ENCODE measurements at regions not wholly inside any gene's neighbourhood (a gene's known extent, or its start where the extent isn't known, plus 50 kb on each side); places are given as distances from the start of the nearest gene placed in this dataset.

DNA sequence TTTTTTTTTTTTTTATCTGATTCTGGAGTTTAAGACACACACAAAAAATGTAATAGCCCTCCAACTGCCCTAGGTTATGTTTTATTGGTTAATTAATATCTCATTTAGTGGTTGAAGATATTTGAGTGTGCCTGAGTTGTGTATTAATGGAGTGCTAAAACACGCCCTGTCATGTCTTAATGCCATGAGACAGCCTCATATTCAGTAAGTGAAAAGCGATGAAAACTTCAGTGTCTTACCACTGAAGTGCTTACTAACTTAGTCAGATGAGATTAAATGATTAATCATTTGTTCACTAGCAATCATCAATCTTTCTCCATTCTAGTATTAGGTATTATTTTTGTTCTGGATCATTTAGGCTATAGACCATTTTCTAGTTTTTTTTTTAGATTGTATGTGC lies 544.7 kb upstream of the ROBO2 start:
- Histone ChIP-seq H3K4me2 (ENCODE audit: insufficient read depth, low read length) (no peak overlapping the region), H2AFZ (ENCODE audit: low read depth, low read length) (no peak overlapping the region), H3K36me3 (ENCODE audit: insufficient read depth, low read length) (no peaks in the 10 kb centered on the region), H3K9me3 (ENCODE audit: insufficient read depth, low read length, severe bottlenecking) (no peaks in the 10 kb centered on the region), H3K9ac (ENCODE audit: low read depth, low read length) (no peak overlapping the region), H3K4me3 (ENCODE audit: low read depth in 1 of 2, low read length in 2 of 2) (no peak overlapping the region), H3K27ac (ENCODE audit: low read length) (no peak overlapping the region), H4K20me1 (ENCODE audit: insufficient read depth, low read length) (no peaks in the 10 kb centered on the region), H3K4me1 (ENCODE audit: insufficient read depth, low read length) (no peaks in the 10 kb centered on the region), H3K79me2 (ENCODE audit: insufficient read depth, low read length) (no peaks in the 10 kb centered on the region), H3K27me3 (ENCODE audit: insufficient read depth, low read length, poor library complexity) (no peaks in the 10 kb centered on the region)
- TF ChIP-seq, protein P1, sequence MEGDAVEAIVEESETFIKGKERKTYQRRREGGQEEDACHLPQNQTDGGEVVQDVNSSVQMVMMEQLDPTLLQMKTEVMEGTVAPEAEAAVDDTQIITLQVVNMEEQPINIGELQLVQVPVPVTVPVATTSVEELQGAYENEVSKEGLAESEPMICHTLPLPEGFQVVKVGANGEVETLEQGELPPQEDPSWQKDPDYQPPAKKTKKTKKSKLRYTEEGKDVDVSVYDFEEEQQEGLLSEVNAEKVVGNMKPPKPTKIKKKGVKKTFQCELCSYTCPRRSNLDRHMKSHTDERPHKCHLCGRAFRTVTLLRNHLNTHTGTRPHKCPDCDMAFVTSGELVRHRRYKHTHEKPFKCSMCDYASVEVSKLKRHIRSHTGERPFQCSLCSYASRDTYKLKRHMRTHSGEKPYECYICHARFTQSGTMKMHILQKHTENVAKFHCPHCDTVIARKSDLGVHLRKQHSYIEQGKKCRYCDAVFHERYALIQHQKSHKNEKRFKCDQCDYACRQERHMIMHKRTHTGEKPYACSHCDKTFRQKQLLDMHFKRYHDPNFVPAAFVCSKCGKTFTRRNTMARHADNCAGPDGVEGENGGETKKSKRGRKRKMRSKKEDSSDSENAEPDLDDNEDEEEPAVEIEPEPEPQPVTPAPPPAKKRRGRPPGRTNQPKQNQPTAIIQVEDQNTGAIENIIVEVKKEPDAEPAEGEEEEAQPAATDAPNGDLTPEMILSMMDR (IDR thresholded peaks at IDR 0.05; ENCODE audit: borderline replicate concordance, extremely low read depth, low read length, poor library complexity, severe bottlenecking): no peak
- no peak for TF ChIP-seq EZH2 (IDR thresholded peaks at IDR 0.05; ENCODE audit: borderline replicate concordance, low read depth, low read length, severe bottlenecking)
- DNase-seq: no peak
- no peak for ATAC-seq (ENCODE audit: insufficient read depth, low read depth)

DNA sequence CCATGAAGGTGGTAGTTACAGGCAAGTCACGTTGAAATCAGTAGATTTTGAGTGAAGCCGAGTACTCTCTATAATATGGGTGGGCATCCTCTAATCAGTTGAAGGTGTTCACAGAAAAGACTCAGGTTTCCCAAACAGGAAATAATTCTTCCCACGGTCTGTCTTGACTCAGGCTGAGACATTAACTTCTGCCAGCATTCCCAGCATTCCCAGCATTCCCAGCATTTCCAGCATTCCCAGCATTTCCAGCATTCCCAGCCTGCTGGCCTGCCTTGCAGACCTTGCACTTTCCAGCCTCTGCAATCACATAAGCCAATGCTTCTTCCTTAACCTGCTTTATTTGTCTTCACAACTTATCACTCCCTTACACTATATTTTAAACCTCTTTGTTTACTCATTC lies 542.3 kb upstream of the ROBO2 start:
- DNase-seq: no peak

DNA sequence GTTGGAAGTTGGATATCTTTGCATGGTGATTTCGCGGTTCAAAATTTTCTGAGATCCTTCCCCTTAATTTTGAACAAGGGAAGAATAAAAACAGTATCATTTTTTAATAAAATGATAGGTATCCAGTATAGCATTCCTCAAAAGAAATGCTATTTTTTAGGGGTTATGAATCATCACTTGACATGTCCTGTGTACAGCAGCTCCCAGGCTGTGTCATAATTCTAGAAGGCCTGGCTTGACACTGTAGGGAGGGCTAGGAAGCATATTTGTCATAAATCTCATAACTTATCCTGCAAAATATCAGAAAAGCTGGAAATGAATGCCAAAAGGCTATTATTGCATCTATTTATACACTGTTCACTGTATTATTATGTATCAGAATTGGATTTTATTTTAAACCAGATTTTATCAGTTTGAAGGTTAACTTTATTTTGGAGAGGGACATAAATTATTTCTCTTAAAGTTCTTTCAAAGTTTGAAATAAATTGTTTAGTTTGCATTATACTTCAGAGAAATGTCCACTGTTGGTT lies 539.1 kb upstream of the ROBO2 start:
- Histone ChIP-seq H3K36me3 (ENCODE audit: insufficient read depth, low read length) (no peaks in the 10 kb centered on the region), H3K9ac (ENCODE audit: low read depth, low read length) (no peak overlapping the region), H3K79me2 (ENCODE audit: insufficient read depth, low read length) (no peaks in the 10 kb centered on the region), H3K27me3 (ENCODE audit: insufficient read depth, low read length, poor library complexity) (no peaks in the 10 kb centered on the region), H4K20me1 (ENCODE audit: insufficient read depth, low read length) (no peaks in the 10 kb centered on the region), H3K27ac (ENCODE audit: low read length) (no peak overlapping the region), H3K4me3 (ENCODE audit: low read depth in 1 of 2, low read length in 2 of 2) (no peak overlapping the region), H2AFZ (ENCODE audit: low read depth, low read length) (no peak overlapping the region), H3K4me1 (ENCODE audit: insufficient read depth, low read length) (no peaks in the 10 kb centered on the region), H3K4me2 (ENCODE audit: insufficient read depth, low read length) (no peak overlapping the region), H3K9me3 (ENCODE audit: insufficient read depth, low read length, severe bottlenecking) (no peaks in the 10 kb centered on the region)
- ATAC-seq (ENCODE audit: insufficient read depth, low read depth) (no peak), DNase-seq (no peak)
- TF ChIP-seq, protein P1 (IDR thresholded peaks at IDR 0.05; ENCODE audit: borderline replicate concordance, extremely low read depth, low read length, poor library complexity, severe bottlenecking): no peak
- TF ChIP-seq EZH2 (IDR thresholded peaks at IDR 0.05; ENCODE audit: borderline replicate concordance, low read depth, low read length, severe bottlenecking): no peak

More for the DNA sequence above, 542.3 kb upstream of the ROBO2 start:
- Histone ChIP-seq H3K27me3 (ENCODE audit: insufficient read depth, low read length, poor library complexity) (no peaks in the 10 kb centered on the region), H3K4me3 (ENCODE audit: low read depth in 1 of 2, low read length in 2 of 2) (no peak overlapping the region), H3K36me3 (ENCODE audit: insufficient read depth, low read length) (no peaks in the 10 kb centered on the region), H3K4me2 (ENCODE audit: insufficient read depth, low read length) (no peak overlapping the region), H4K20me1 (ENCODE audit: insufficient read depth, low read length) (no peaks in the 10 kb centered on the region), H2AFZ (ENCODE audit: low read depth, low read length) (no peak overlapping the region), H3K9ac (ENCODE audit: low read depth, low read length) (no peak overlapping the region), H3K9me3 (ENCODE audit: insufficient read depth, low read length, severe bottlenecking) (no peaks in the 10 kb centered on the region), H3K79me2 (ENCODE audit: insufficient read depth, low read length) (no peaks in the 10 kb centered on the region), H3K27ac (ENCODE audit: low read length) (no peak overlapping the region), H3K4me1 (ENCODE audit: insufficient read depth, low read length) (no peaks in the 10 kb centered on the region)
- TF ChIP-seq, protein P1 (IDR thresholded peaks at IDR 0.05; ENCODE audit: borderline replicate concordance, extremely low read depth, low read length, poor library complexity, severe bottlenecking): no peak
- TF ChIP-seq EZH2 (IDR thresholded peaks at IDR 0.05; ENCODE audit: borderline replicate concordance, low read depth, low read length, severe bottlenecking): no peak
- no peak for ATAC-seq (ENCODE audit: insufficient read depth, low read depth)

DNA sequence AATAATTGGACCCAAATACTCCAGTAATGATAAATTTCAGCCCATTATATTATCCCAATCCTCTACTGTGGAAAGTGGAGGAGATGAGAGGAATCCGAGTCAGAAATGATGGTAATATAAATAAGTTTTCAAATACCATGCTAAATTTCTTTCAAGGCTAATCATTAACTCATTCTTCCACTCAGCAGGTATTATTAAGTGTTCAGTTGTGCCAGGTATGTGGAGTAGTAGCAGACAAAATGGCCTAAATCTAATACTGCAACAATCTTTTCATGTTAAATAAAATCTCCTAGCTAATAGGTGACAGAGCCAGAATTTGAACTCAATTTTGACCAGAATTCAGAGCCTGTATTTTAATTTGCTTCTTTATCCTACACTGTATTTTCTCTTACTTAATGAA lies 538.6 kb upstream of the ROBO2 start:
- Histone ChIP-seq H4K20me1 (ENCODE audit: insufficient read depth, low read length) (no peaks in the 10 kb centered on the region), H3K27me3 (ENCODE audit: insufficient read depth, low read length, poor library complexity) (no peaks in the 10 kb centered on the region), H3K4me2 (ENCODE audit: insufficient read depth, low read length) (no peak overlapping the region), H3K79me2 (ENCODE audit: insufficient read depth, low read length) (no peaks in the 10 kb centered on the region), H3K36me3 (ENCODE audit: insufficient read depth, low read length) (no peaks in the 10 kb centered on the region), H3K9me3 (ENCODE audit: insufficient read depth, low read length, severe bottlenecking) (no peaks in the 10 kb centered on the region), H2AFZ (ENCODE audit: low read depth, low read length) (no peak overlapping the region), H3K9ac (ENCODE audit: low read depth, low read length) (no peak overlapping the region), H3K4me3 (ENCODE audit: low read depth in 1 of 2, low read length in 2 of 2) (no peak overlapping the region), H3K4me1 (ENCODE audit: insufficient read depth, low read length) (no peaks in the 10 kb centered on the region), H3K27ac (ENCODE audit: low read length) (no peak overlapping the region)
- no peak for ATAC-seq (ENCODE audit: insufficient read depth, low read depth)
- TF ChIP-seq, protein P1 (IDR thresholded peaks at IDR 0.05; ENCODE audit: borderline replicate concordance, extremely low read depth, low read length, poor library complexity, severe bottlenecking): no peak
- no peak for TF ChIP-seq EZH2 (IDR thresholded peaks at IDR 0.05; ENCODE audit: borderline replicate concordance, low read depth, low read length, severe bottlenecking)
- no peak for DNase-seq

All from DND-41 (cell line).